ENCODE measurements at regions not wholly inside any gene's neighbourhood (a gene's known extent, or its start where the extent isn't known, plus 50 kb on each side); places are given as distances from the start of the nearest gene placed in this dataset.

DNA sequence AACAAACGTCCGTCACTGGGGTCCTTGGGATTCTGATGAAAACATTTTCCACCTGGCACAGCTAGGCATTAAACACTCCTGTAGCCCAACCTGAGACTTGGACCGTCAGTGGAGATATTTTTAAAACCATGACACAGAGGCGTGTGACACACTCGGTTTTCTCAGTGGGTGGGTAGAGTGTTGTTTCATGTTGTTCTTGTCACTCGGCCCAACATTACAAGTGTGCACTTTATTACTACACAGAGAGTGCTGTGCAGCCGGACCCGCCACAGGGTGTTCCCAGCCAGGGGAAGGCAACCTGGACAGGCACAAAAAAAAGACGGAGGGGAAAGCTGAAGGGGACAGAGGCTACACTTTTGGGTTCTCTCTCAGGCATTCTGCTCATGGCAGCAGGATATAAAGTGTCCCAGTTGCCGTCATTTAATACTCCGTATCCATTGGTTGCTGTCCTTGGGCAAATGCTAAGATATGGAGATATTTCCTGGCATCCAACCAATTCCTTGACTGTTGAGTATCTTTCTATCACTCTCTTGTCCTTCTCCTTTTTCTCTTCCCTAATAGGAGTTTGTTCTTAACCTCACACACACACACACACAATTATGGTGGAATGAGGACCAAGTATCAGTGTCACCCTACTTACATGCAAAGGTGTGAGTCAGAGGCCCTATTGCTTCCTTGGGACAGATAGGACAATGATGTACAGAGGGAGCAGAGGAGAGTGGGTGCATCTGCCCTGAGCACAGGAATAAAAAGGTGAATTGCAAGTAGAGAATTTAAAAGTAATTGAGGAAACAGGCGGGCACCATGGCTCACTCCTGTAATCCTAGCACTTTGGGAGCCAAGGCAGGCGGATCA, 154.1 kb upstream of the SOX9 start:
- 55% methylated on average over 13 of the region's 13 CpGs for WGBS

DNA sequence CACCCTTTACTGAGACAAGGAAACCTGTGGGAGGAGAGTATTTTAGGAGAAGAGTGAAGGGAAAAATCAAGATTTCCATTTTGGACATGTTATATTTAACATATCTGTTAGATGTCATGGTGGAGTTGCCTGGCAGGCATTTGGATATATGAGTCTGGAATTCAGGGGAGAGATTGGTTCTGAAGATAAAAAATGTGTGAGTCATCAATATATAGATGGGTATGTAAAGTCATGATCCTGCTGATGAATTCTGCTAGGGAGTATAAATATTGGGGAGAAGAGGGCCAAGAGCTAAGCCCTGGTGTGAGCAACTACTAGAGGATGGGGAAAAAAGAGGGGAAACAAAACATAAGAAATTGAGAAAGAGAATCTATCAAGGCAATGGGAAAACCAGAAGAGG, 151.3 kb upstream of the SOX9 start:
- no peaks in the 10 kb centered on the region for H3K27me3 ChIP-seq
- no peaks in the 10 kb centered on the region for H3K36me3 ChIP-seq
- DNase-seq (ENCODE audit: low spot score in 2 of 2): no peak
- no peaks in the 10 kb centered on the region for H3K9me3 ChIP-seq
- peaks cover 13% of the 10 kb centered on the region for H3K4me1 ChIP-seq
- H3K27ac ChIP-seq: no peak overlapping the region
- no peak overlapping the region for H3K4me3 ChIP-seq
- TF ChIP-seq POLR2A (IDR thresholded peaks at IDR 0.05) (no peak), POLR2AphosphoS5 (IDR thresholded peaks at IDR 0.05) (no peak), EP300 (IDR thresholded peaks at IDR 0.05) (no peak)
- TF ChIP-seq, protein P1, sequence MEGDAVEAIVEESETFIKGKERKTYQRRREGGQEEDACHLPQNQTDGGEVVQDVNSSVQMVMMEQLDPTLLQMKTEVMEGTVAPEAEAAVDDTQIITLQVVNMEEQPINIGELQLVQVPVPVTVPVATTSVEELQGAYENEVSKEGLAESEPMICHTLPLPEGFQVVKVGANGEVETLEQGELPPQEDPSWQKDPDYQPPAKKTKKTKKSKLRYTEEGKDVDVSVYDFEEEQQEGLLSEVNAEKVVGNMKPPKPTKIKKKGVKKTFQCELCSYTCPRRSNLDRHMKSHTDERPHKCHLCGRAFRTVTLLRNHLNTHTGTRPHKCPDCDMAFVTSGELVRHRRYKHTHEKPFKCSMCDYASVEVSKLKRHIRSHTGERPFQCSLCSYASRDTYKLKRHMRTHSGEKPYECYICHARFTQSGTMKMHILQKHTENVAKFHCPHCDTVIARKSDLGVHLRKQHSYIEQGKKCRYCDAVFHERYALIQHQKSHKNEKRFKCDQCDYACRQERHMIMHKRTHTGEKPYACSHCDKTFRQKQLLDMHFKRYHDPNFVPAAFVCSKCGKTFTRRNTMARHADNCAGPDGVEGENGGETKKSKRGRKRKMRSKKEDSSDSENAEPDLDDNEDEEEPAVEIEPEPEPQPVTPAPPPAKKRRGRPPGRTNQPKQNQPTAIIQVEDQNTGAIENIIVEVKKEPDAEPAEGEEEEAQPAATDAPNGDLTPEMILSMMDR (IDR thresholded peaks at IDR 0.05): no peak

More for the DNA sequence above, 154.1 kb upstream of the SOX9 start:
- no peak for DNase-seq (ENCODE audit: low spot score in 2 of 2)
- TF ChIP-seq, protein P1 (IDR thresholded peaks at IDR 0.05): no peak
- TF ChIP-seq POLR2AphosphoS5 (IDR thresholded peaks at IDR 0.05) (no peak), POLR2A (IDR thresholded peaks at IDR 0.05) (no peak), EP300 (IDR thresholded peaks at IDR 0.05) (no peak)
- Histone ChIP-seq H3K27me3 (no peaks in the 10 kb centered on the region), H3K4me3 (no peak overlapping the region), H3K36me3 (no peaks in the 10 kb centered on the region), H3K9me3 (no peaks in the 10 kb centered on the region), H3K27ac (peak overlapping the region; percentile 59), H3K4me1 (peaks cover 10% of the 10 kb centered on the region)

DNA sequence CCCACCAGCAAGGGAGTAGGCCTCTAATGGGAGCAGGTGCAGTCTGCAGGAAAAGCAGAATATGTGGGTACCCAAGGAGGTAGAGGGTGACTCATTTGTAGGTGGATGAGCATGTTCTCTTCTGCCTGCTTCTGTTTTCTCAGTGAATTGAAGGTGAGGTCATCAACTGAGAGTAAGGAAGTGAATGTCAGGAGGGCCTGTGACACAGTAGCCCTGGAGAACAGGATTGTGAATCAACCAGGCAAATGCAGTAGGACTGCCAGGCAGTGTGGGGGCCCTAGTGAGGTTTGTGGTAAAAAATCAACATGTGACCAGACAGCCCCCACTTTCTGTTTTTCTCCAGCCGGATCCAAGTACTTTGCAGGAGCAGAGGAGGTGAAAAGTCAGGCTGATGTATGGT, 150.5 kb upstream of the SOX9 start:
- Histone ChIP-seq H3K9me3 (no peaks in the 10 kb centered on the region), H3K4me3 (no peak overlapping the region), H3K4me1 (peaks cover 21% of the 10 kb centered on the region), H3K36me3 (no peaks in the 10 kb centered on the region), H3K27me3 (no peaks in the 10 kb centered on the region), H3K27ac (no peak overlapping the region)
- WGBS: 83% methylated on average over 1 of the region's 1 CpG
- TF ChIP-seq POLR2A (IDR thresholded peaks at IDR 0.05): no peak
- TF ChIP-seq, protein P1 (IDR thresholded peaks at IDR 0.05): no peak
- TF ChIP-seq POLR2AphosphoS5 (IDR thresholded peaks at IDR 0.05): no peak
- TF ChIP-seq EP300 (IDR thresholded peaks at IDR 0.05): no peak
- DNase-seq (ENCODE audit: low spot score in 2 of 2): no peak

DNA sequence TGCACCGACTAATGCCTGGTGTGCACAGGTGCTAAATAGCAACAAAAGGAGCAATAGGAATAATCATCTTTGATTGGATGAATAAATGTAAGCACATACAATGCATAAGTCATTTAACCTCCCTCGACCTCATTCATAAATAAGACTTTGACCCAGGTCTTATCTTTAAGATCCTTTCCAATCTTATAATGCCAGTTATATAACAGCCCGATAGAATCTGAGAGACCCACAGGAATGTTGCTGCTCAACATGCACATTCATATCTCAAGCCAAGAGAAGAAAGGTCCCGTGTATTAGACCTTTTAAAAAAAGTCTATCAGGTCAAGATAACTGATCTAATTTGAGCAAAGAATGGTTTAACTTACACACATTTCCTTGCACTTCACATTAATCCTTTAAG, 146.8 kb upstream of the SOX9 start:
- Histone ChIP-seq H3K4me1 (peaks cover 21% of the 10 kb centered on the region), H3K4me3 (no peak overlapping the region), H3K27me3 (no peaks in the 10 kb centered on the region), H3K36me3 (no peaks in the 10 kb centered on the region), H3K27ac (no peak overlapping the region), H3K9me3 (no peaks in the 10 kb centered on the region)
- WGBS: 85% methylated on average over 4 of the region's 4 CpGs
- TF ChIP-seq EP300 (IDR thresholded peaks at IDR 0.05) (no peak), POLR2AphosphoS5 (IDR thresholded peaks at IDR 0.05) (no peak), POLR2A (IDR thresholded peaks at IDR 0.05) (no peak)
- TF ChIP-seq, protein P1 (IDR thresholded peaks at IDR 0.05): no peak
- DNase-seq (ENCODE audit: low spot score in 2 of 2): no peak

DNA sequence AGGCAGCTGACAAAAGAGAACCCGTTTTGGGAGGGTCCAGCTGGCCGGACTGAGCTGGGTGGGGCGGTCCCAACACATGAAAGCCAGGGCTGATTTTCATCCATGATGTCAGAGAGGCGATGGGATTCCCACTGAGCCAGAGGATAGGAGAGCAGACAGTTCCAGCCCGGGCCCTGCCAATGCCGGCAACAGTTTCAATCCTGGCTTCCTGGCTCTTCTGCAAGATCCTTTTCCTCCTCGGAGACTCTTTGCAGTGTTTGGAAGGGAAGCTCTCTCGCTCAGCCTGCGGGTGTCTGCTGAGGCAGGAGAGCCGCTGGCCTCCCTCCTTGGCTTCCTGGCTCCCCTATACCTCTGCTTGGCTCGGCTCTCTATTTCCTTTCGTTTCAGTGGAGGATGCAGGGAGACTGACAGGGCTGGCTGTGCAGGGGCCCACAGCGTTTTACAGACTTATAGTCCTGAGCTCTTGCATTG, 145.5 kb upstream of the SOX9 start:
- no peaks in the 10 kb centered on the region for H3K9me3 ChIP-seq

More for the DNA sequence above, 145.5 kb upstream of the SOX9 start:
- Histone ChIP-seq H3K4me3 (peak overlapping the region; percentile 46), H3K4me1 (peaks cover 21% of the 10 kb centered on the region), H3K27me3 (no peaks in the 10 kb centered on the region), H3K36me3 (no peaks in the 10 kb centered on the region), H3K27ac (peak overlapping the region; percentile 88)
- 8% methylated on average over 13 of the region's 13 CpGs for WGBS
- TF ChIP-seq POLR2A (IDR thresholded peaks at IDR 0.05): no peak
- TF ChIP-seq EP300 (IDR thresholded peaks at IDR 0.05): no peak
- TF ChIP-seq, protein P1 (IDR thresholded peaks at IDR 0.05): no peak
- TF ChIP-seq POLR2AphosphoS5 (IDR thresholded peaks at IDR 0.05): no peak
- peak; percentile 79 to 86 for DNase-seq (ENCODE audit: low spot score in 2 of 2)
